SU-DHL-6 (cell line): ENCODE measurements at regions not wholly inside any gene's neighbourhood (a gene's known extent, or its start where the extent isn't known, plus 50 kb on each side); places are given as distances from the start of the nearest gene placed in this dataset.

Experiments
- H2AFZ ChIP-seq: fragments of 200-600 bp; sonication (generic); 2 replicates; pipeline ENCODE4 v1.6.1; 2014; ENCODE audit warnings: low read depth, mild to moderate bottlenecking, moderate library complexity, mixed read lengths, antibody characterized with exemption, low read length; ENCODE audit not compliant: severe bottlenecking
- H3F3A ChIP-seq: fragments of 200-600 bp; shearing (Covaris generic); 2 replicates; pipeline ENCODE4 v1.6.0; 2016; ENCODE audit warnings: antibody characterized with exemption, mild to moderate bottlenecking; ENCODE audit not compliant: insufficient read depth
- H3K27ac ChIP-seq: fragments of 200-600 bp; sonication (generic); 2 replicates; pipeline ENCODE4 v1.5.1; 2016; ENCODE audit warnings: low read depth, mild to moderate bottlenecking, low read length, moderate library complexity, mixed read lengths
- H3K27me3 ChIP-seq: fragments of 200-600 bp; sonication (generic), shearing (Covaris generic); 2 replicates; pipeline ENCODE4 v1.6.0; 2014; ENCODE audit warnings: mild to moderate bottlenecking, low read length
- H3K36me3 ChIP-seq: fragments of 200-600 bp; sonication (generic); 2 replicates; pipeline ENCODE4 v1.6.1; 2014; ENCODE audit warnings: mild to moderate bottlenecking, low read length, mixed read lengths
- H3K4me2 ChIP-seq: fragments of 300-600, 200-600 bp; shearing (Covaris generic), sonication (generic); 2 replicates; pipeline ENCODE4 v1.6.0; 2014; ENCODE audit warnings: low read length, low read depth, mild to moderate bottlenecking; ENCODE audit not compliant: poor library complexity, severe bottlenecking
- H3K4me3 ChIP-seq: fragments of 200-600 bp; sonication (generic); 2 replicates; pipeline ENCODE4 v1.5.1; 2014; ENCODE audit warnings: antibody characterized with exemption, low read length, mild to moderate bottlenecking, mixed read lengths; ENCODE audit not compliant: insufficient read depth, poor library complexity, severe bottlenecking
- H3K79me2 ChIP-seq: fragments of 200-600 bp; sonication (generic); 2 replicates; pipeline ENCODE4 v1.6.1; 2014; ENCODE audit warnings: mild to moderate bottlenecking, low read length, moderate library complexity; ENCODE audit not compliant: insufficient read depth
- H3K9ac ChIP-seq: fragments of 200-600 bp; sonication (generic); 2 replicates; pipeline ENCODE4 v1.7.0; 2014; ENCODE audit warnings: mild to moderate bottlenecking, low read length
- H3K9me2 ChIP-seq: fragments of 200-600 bp; sonication (generic); replicated peaks from 2 replicates; pipeline ENCODE4 v1.6.1; 2014; ENCODE audit warnings: low read length; ENCODE audit not compliant: insufficient read depth
- H3K9me3 ChIP-seq: fragments of 200-600 bp; sonication (generic); 2 replicates; pipeline ENCODE4 v1.6.1; 2014; ENCODE audit warnings: low read length, mixed read lengths; ENCODE audit not compliant: insufficient read depth
- H4K20me1 ChIP-seq: fragments of 200-600 bp; sonication (generic); 2 replicates; pipeline ENCODE4 v1.6.1; 2014; ENCODE audit warnings: low read depth, mild to moderate bottlenecking, antibody characterized with exemption, low read length, moderate library complexity, mixed read lengths
- EZH2phosphoT487 ChIP-seq: fragments of 200-600 bp; sonication (generic), shearing (Covaris generic); conservative IDR thresholded peaks from 2 replicates; pipeline ENCODE4 v1.6.1; 2018; ENCODE audit warnings: mild to moderate bottlenecking, antibody characterized with exemption, low read length, moderate library complexity, mixed read lengths
- TF ChIP-seq, protein P1 (sequence below): fragments of 200-600 bp; sonication (generic); IDR thresholded peaks from one replicate; pipeline ENCODE4 v1.5.1; 2017; ENCODE audit warnings: antibody characterized with exemption, mild to moderate bottlenecking, low read length, moderate library complexity; ENCODE audit not compliant: insufficient read depth, poor library complexity, severe bottlenecking

GRCh38 chr5:79850316-79850822 is 140.7 kb downstream of the MTX3 start:
- Histone ChIP-seq H3K9me3 (no peaks in the 10 kb centered on the region), H3F3A (no peaks in the 10 kb centered on the region), H3K9ac (no peak overlapping the region), H2AFZ (no peak overlapping the region), H4K20me1 (no peaks in the 10 kb centered on the region), H3K9me2 (no peaks in the 10 kb centered on the region), H3K27me3 (no peaks in the 10 kb centered on the region), H3K36me3 (no peaks in the 10 kb centered on the region), H3K27ac (no peak overlapping the region), H3K4me2 (no peak overlapping the region), H3K79me2 (no peaks in the 10 kb centered on the region), H3K4me3 (no peak overlapping the region)
- TF ChIP-seq EZH2phosphoT487: no peak
- TF ChIP-seq, protein P1, sequence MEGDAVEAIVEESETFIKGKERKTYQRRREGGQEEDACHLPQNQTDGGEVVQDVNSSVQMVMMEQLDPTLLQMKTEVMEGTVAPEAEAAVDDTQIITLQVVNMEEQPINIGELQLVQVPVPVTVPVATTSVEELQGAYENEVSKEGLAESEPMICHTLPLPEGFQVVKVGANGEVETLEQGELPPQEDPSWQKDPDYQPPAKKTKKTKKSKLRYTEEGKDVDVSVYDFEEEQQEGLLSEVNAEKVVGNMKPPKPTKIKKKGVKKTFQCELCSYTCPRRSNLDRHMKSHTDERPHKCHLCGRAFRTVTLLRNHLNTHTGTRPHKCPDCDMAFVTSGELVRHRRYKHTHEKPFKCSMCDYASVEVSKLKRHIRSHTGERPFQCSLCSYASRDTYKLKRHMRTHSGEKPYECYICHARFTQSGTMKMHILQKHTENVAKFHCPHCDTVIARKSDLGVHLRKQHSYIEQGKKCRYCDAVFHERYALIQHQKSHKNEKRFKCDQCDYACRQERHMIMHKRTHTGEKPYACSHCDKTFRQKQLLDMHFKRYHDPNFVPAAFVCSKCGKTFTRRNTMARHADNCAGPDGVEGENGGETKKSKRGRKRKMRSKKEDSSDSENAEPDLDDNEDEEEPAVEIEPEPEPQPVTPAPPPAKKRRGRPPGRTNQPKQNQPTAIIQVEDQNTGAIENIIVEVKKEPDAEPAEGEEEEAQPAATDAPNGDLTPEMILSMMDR: no peak

GRCh38 chr5:79849486-79850315 is 141.4 kb downstream of the MTX3 start:
- H3K79me2 ChIP-seq: no peaks in the 10 kb centered on the region
- no peak overlapping the region for H3K27ac ChIP-seq
- no peak overlapping the region for H3K4me2 ChIP-seq
- no peak for TF ChIP-seq EZH2phosphoT487
- TF ChIP-seq, protein P1: no peak
- no peak overlapping the region for H3K9ac ChIP-seq
- no peaks in the 10 kb centered on the region for H3K9me2 ChIP-seq
- no peaks in the 10 kb centered on the region for H3F3A ChIP-seq
- H3K36me3 ChIP-seq: no peaks in the 10 kb centered on the region
- H4K20me1 ChIP-seq: no peaks in the 10 kb centered on the region
- no peak overlapping the region for H2AFZ ChIP-seq
- H3K4me3 ChIP-seq: no peak overlapping the region
- H3K27me3 ChIP-seq: no peaks in the 10 kb centered on the region
- no peaks in the 10 kb centered on the region for H3K9me3 ChIP-seq
